ENCODE measurements at regions not wholly inside any gene's neighbourhood (a gene's known extent, or its start where the extent isn't known, plus 50 kb on each side); places are given as distances from the start of the nearest gene placed in this dataset.

- Mint-ChIP-seq H3K4me1 (peaks cover 6% of the 10 kb centered on the region), H3K27ac (peak overlapping the region; percentile 10 to 40 (median 19)), H3K9me3 (no peaks in the 10 kb centered on the region), H3K4me3 (no peak overlapping the region), H3K27me3 (ENCODE audit: low read depth) (peaks cover 11% of the 10 kb centered on the region), H3K36me3 (ENCODE audit: low read depth) (no peaks in the 10 kb centered on the region)
- no peak for TF ChIP-seq CTCF (IDR thresholded peaks at IDR 0.05; ENCODE audit: unreplicated experiment in 3 of 3)
Observed at GRCh38 chr2:59295524-59296162, 1054.5 kb upstream of the FANCL start.

- Mint-ChIP-seq H3K4me1 (no peaks in the 10 kb centered on the region), H3K4me3 (no peak overlapping the region), H3K36me3 (ENCODE audit: low read depth) (no peaks in the 10 kb centered on the region), H3K9me3 (no peaks in the 10 kb centered on the region), H3K27ac (no peak overlapping the region), H3K27me3 (ENCODE audit: low read depth) (peaks cover 11% of the 10 kb centered on the region)
- no peak for TF ChIP-seq CTCF (IDR thresholded peaks at IDR 0.05; ENCODE audit: unreplicated experiment in 3 of 3)
Observed at GRCh38 chr2:59288771-59289170, 1047.6 kb upstream of the FANCL start.

- no peak for TF ChIP-seq CTCF (IDR thresholded peaks at IDR 0.05; ENCODE audit: unreplicated experiment in 3 of 3)
- no peak overlapping the region for H3K27ac Mint-ChIP-seq
- no peak overlapping the region for H3K4me3 Mint-ChIP-seq
- no peaks in the 10 kb centered on the region for H3K9me3 Mint-ChIP-seq
- H3K4me1 Mint-ChIP-seq, result no peaks in the 10 kb centered on the region
- peaks cover 8% of the 10 kb centered on the region for H3K27me3 Mint-ChIP-seq (ENCODE audit: low read depth)
- no peaks in the 10 kb centered on the region for H3K36me3 Mint-ChIP-seq (ENCODE audit: low read depth)
Observed at GRCh38 chr2:59282374-59283057, 1041.4 kb upstream of the FANCL start.

- peak overlapping the region in 1 of 3 experiments; percentile 37 for H3K27ac Mint-ChIP-seq
- no peak for TF ChIP-seq CTCF (IDR thresholded peaks at IDR 0.05; ENCODE audit: unreplicated experiment in 3 of 3)
Observed at GRCh38 chr2:59277671-59278070, 1036.5 kb upstream of the FANCL start.

GRCh38 chr2:59276917-59277316 is 1035.8 kb upstream of the FANCL start:
- no peak for TF ChIP-seq CTCF (IDR thresholded peaks at IDR 0.05; ENCODE audit: unreplicated experiment in 3 of 3)
- no peaks in the 10 kb centered on the region for H3K9me3 Mint-ChIP-seq
- H3K4me3 Mint-ChIP-seq, result no peak overlapping the region
- no peaks in the 10 kb centered on the region for H3K36me3 Mint-ChIP-seq (ENCODE audit: low read depth)
- H3K4me1 Mint-ChIP-seq, result no peaks in the 10 kb centered on the region
- H3K27ac Mint-ChIP-seq, result peak overlapping the region; percentile 37 to 77 (median 72)
- no peaks in the 10 kb centered on the region for H3K27me3 Mint-ChIP-seq (ENCODE audit: low read depth)

More at GRCh38 chr2:59277671-59278070, 1036.5 kb upstream of the FANCL start:
- Mint-ChIP-seq H3K9me3 (no peaks in the 10 kb centered on the region), H3K4me1 (no peaks in the 10 kb centered on the region), H3K4me3 (no peak overlapping the region), H3K27me3 (ENCODE audit: low read depth) (no peaks in the 10 kb centered on the region), H3K36me3 (ENCODE audit: low read depth) (no peaks in the 10 kb centered on the region)

- peak in 1 of 3 experiments; percentile 38 for TF ChIP-seq CTCF (IDR thresholded peaks at IDR 0.05; ENCODE audit: unreplicated experiment in 3 of 3)
- H3K4me1 Mint-ChIP-seq, result no peaks in the 10 kb centered on the region
- no peaks in the 10 kb centered on the region for H3K9me3 Mint-ChIP-seq
Observed at GRCh38 chr2:59276033-59276432, 1034.9 kb upstream of the FANCL start.

More at GRCh38 chr2:59276033-59276432, 1034.9 kb upstream of the FANCL start:
- Mint-ChIP-seq H3K27ac (peak overlapping the region in 1 of 3 experiments; percentile 76), H3K36me3 (ENCODE audit: low read depth) (no peaks in the 10 kb centered on the region), H3K4me3 (no peak overlapping the region), H3K27me3 (ENCODE audit: low read depth) (no peaks in the 10 kb centered on the region)

All from nephron (organoid).